Hepatocyte (in vitro differentiated cells): ENCODE measurements at regions not wholly inside any gene's neighbourhood (a gene's known extent, or its start where the extent isn't known, plus 50 kb on each side); places are given as distances from the start of the nearest gene placed in this dataset.

Source experiments
- DNase-seq: peaks from one replicate; pipeline ENCODE4 v3.0.0-alpha.2; 2016; ENCODE audit warnings: low spot score
- H2AFZ ChIP-seq: fragments of 200-600 bp; sonication (generic); 2 replicates; pipeline ENCODE4 v1.6.0; 2016; ENCODE audit warnings: antibody characterized with exemption, mild to moderate bottlenecking
- H3K27ac ChIP-seq: fragments of 200-600 bp; sonication (generic); 2 replicates; pipeline ENCODE4 v1.5.1; 2016; ENCODE audit warnings: mild to moderate bottlenecking
- H3K27me3 ChIP-seq: fragments of 200-600 bp; sonication (generic); 2 replicates; pipeline ENCODE4 v1.6.1; 2016
- H3K36me3 ChIP-seq: fragments of 200-600 bp; sonication (generic); replicated peaks from 2 replicates; pipeline ENCODE4 v1.5.1; 2016; ENCODE audit warnings: low read depth; ENCODE audit not compliant: insufficient read depth
- H3K4me1 ChIP-seq: fragments of 200-600 bp; sonication (generic); 2 replicates; pipeline ENCODE4 v1.5.1; 2016; ENCODE audit warnings: mild to moderate bottlenecking, moderate library complexity; ENCODE audit not compliant: insufficient read depth
- H3K4me2 ChIP-seq: fragments of 200-600 bp; sonication (generic); 2 replicates; pipeline ENCODE4 v1.6.0; 2016
- H3K4me3 ChIP-seq: fragments of 200-600 bp; sonication (generic); 2 replicates; pipeline ENCODE4 v1.5.1; 2016; ENCODE audit warnings: mild to moderate bottlenecking
- H3K79me2 ChIP-seq: fragments of 200-600 bp; sonication (generic); 2 replicates; pipeline ENCODE4 v1.6.0; 2017; ENCODE audit warnings: mild to moderate bottlenecking
- H3K9me2 ChIP-seq: fragments of 200-600 bp; sonication (generic); replicated peaks from 2 replicates; pipeline ENCODE4 v1.6.0; 2017; ENCODE audit warnings: mild to moderate bottlenecking; ENCODE audit not compliant: insufficient read depth
- H3K9me3 ChIP-seq: fragments of 200-600 bp; sonication (generic); 2 replicates; pipeline ENCODE4 v1.5.1; 2016; ENCODE audit warnings: low read depth, mild to moderate bottlenecking
- H4K20me1 ChIP-seq: fragments of 200-600 bp; sonication (generic); 2 replicates; pipeline ENCODE4 v1.6.0; 2016; ENCODE audit warnings: mild to moderate bottlenecking; ENCODE audit not compliant: insufficient read depth, poor library complexity, severe bottlenecking
- EZH2 ChIP-seq: fragments of 200-600 bp; sonication (generic); IDR thresholded peaks from 2 replicates; pipeline ENCODE4 v1.6.1; 2016; ENCODE audit warnings: antibody characterized with exemption, mild to moderate bottlenecking, borderline replicate concordance
- EZH2phosphoT487 ChIP-seq: fragments of 200-600 bp; sonication (generic); IDR thresholded peaks from one replicate; pipeline ENCODE4 v1.6.1; 2018; ENCODE audit warnings: antibody characterized with exemption, mild to moderate bottlenecking, low read depth, moderate library complexity; ENCODE audit not compliant: unreplicated experiment, severe bottlenecking
- WGBS: methylation state at CpG from one replicate; pipeline ENCODE4 v1.1.6; 2016; ENCODE audit warnings: low lambda C conversion rate; ENCODE audit errors: missing lambda C conversion rate; 5-methylcytosine and 5-hydroxymethylcytosine counted together
- TF ChIP-seq, protein P1 (sequence below): fragments of 200-600 bp; sonication (generic); IDR thresholded peaks from 2 replicates; pipeline ENCODE4 v1.5.1; 2016; ENCODE audit warnings: antibody characterized with exemption, mild to moderate bottlenecking; ENCODE audit not compliant: poor library complexity

- TF ChIP-seq, protein P1, sequence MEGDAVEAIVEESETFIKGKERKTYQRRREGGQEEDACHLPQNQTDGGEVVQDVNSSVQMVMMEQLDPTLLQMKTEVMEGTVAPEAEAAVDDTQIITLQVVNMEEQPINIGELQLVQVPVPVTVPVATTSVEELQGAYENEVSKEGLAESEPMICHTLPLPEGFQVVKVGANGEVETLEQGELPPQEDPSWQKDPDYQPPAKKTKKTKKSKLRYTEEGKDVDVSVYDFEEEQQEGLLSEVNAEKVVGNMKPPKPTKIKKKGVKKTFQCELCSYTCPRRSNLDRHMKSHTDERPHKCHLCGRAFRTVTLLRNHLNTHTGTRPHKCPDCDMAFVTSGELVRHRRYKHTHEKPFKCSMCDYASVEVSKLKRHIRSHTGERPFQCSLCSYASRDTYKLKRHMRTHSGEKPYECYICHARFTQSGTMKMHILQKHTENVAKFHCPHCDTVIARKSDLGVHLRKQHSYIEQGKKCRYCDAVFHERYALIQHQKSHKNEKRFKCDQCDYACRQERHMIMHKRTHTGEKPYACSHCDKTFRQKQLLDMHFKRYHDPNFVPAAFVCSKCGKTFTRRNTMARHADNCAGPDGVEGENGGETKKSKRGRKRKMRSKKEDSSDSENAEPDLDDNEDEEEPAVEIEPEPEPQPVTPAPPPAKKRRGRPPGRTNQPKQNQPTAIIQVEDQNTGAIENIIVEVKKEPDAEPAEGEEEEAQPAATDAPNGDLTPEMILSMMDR: no peak
- no peak for TF ChIP-seq EZH2
- TF ChIP-seq EZH2phosphoT487: no peak
- H3K4me2 ChIP-seq: no peak overlapping the region
- no peaks in the 10 kb centered on the region for H3K4me1 ChIP-seq
- 95% methylated on average over 1 of the region's 1 CpG for WGBS
- H2AFZ ChIP-seq: no peak overlapping the region
- H3K9me3 ChIP-seq: no peaks in the 10 kb centered on the region
- H3K4me3 ChIP-seq: no peak overlapping the region
- no peaks in the 10 kb centered on the region for H3K27me3 ChIP-seq
- H3K36me3 ChIP-seq: no peaks in the 10 kb centered on the region
- no peaks in the 10 kb centered on the region for H4K20me1 ChIP-seq
- H3K27ac ChIP-seq: no peak overlapping the region
- H3K9me2 ChIP-seq: no peaks in the 10 kb centered on the region
- no peaks in the 10 kb centered on the region for H3K79me2 ChIP-seq
- DNase-seq: no peak
Measured at GRCh38 chr4:148946271-148946670, 504.1 kb upstream of the NR3C2 start.

DNA sequence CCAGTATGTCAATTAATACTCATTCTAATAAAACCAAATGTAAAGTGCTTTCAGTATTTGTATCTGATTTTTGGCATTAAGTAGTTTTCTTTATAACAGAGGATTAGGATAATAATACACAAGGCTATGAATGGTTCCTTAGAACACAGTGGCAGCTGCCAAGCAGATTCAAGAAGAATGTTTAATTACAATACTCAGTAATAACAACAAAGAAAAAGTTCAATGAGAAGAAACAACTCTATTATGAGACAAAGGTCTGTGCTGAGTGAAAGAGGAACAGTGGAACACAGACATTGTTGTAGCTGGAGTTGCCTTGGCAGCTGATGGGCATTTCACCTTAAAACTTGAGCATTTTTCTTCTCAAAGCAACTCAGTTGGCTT, 502.6 kb upstream of the NR3C2 start:
- no peaks in the 10 kb centered on the region for H3K9me3 ChIP-seq
- H3K36me3 ChIP-seq: no peaks in the 10 kb centered on the region
- no peak overlapping the region for H2AFZ ChIP-seq
- no peak overlapping the region for H3K27ac ChIP-seq
- H3K4me2 ChIP-seq: no peak overlapping the region
- no peaks in the 10 kb centered on the region for H3K4me1 ChIP-seq
- H3K4me3 ChIP-seq: no peak overlapping the region
- H3K79me2 ChIP-seq: no peaks in the 10 kb centered on the region
- H3K9me2 ChIP-seq: no peaks in the 10 kb centered on the region
- DNase-seq: no peak
- TF ChIP-seq, protein P1: no peak
- TF ChIP-seq EZH2 (no peak), EZH2phosphoT487 (no peak)
- H3K27me3 ChIP-seq: no peaks in the 10 kb centered on the region
- no peaks in the 10 kb centered on the region for H4K20me1 ChIP-seq

GRCh38 chr4:148944136-148944838, 502.1 kb upstream of the NR3C2 start:
- DNase-seq: no peak
- H3K9me3 ChIP-seq: no peaks in the 10 kb centered on the region
- H3K4me2 ChIP-seq: no peak overlapping the region
- no peak overlapping the region for H3K4me3 ChIP-seq
- no peaks in the 10 kb centered on the region for H3K4me1 ChIP-seq
- no peaks in the 10 kb centered on the region for H3K27me3 ChIP-seq
- H3K9me2 ChIP-seq: no peaks in the 10 kb centered on the region
- H2AFZ ChIP-seq: no peak overlapping the region
- no peaks in the 10 kb centered on the region for H4K20me1 ChIP-seq
- H3K27ac ChIP-seq: no peak overlapping the region
- H3K79me2 ChIP-seq: no peaks in the 10 kb centered on the region
- 90% methylated on average over 10 of the region's 10 CpGs for WGBS
- TF ChIP-seq, protein P1: no peak
- TF ChIP-seq EZH2 (no peak), EZH2phosphoT487 (no peak)
- no peaks in the 10 kb centered on the region for H3K36me3 ChIP-seq
